Activated CD4-positive, CD25-positive, alpha-beta regulatory T cell treated with anti-CD3 and anti-CD28 coated beads, Interleukin-2, amount 50 U/mL, for 72 hours (primary cell): ENCODE measurements at regions not wholly inside any gene's neighbourhood (a gene's known extent, or its start where the extent isn't known, plus 50 kb on each side); places are given as distances from the start of the nearest gene placed in this dataset.
"Not testable (repeated sequence)": the region's sequence is repeated elsewhere in the genome, so short reads cannot be mapped to it uniquely, and the experiment has no call there.

ENCODE experiments used
- DNase-seq: peaks from one replicate; pipeline ENCODE4 v3.0.0; 2021

- DNase-seq = no peak
Measured at GRCh38 chr7:130789436-130789835, 55.4 kb upstream of the KLF14 start.

- DNase-seq = no peak
Measured at GRCh38 chr7:130791746-130792145, 57.7 kb upstream of the KLF14 start.

- no peak for DNase-seq
Measured at GRCh38 chr7:130793855-130794618, 60.0 kb upstream of the KLF14 start.

GRCh38 chr7:130794619-130794922 is 60.6 kb upstream of the KLF14 start:
- no peak for DNase-seq

- DNase-seq = not testable (repeated sequence)
Measured at GRCh38 chr7:130796425-130796824, 62.4 kb upstream of the KLF14 start.

- no peak for DNase-seq
Measured at GRCh38 chr7:130803127-130803526, 69.1 kb upstream of the KLF14 start.

- no peak for DNase-seq
Measured at GRCh38 chr7:130804220-130804619, 70.2 kb upstream of the KLF14 start.

- not testable (repeated sequence) for DNase-seq
Measured at GRCh38 chr7:130812819-130813218, 78.8 kb upstream of the KLF14 start.

- DNase-seq = no peak
Measured at GRCh38 chr7:130814778-130815335, 80.8 kb upstream of the KLF14 start.

- no peak for DNase-seq
Measured at GRCh38 chr7:130818056-130818455, 84.0 kb upstream of the KLF14 start.

- DNase-seq = no peak
Measured at GRCh38 chr7:130821864-130822263, 87.9 kb upstream of the KLF14 start.

GRCh38 chr7:130822642-130823041 is 88.6 kb upstream of the KLF14 start:
- no peak for DNase-seq

GRCh38 chr7:130823060-130823459 is 89.1 kb upstream of the KLF14 start:
- DNase-seq = no peak

GRCh38 chr7:130825819-130826218 is 91.8 kb upstream of the KLF14 start:
- DNase-seq = no peak

- DNase-seq = no peak
Measured at GRCh38 chr7:130829415-130829814, 95.4 kb upstream of the KLF14 start.

GRCh38 chr7:130831322-130831721 is 97.3 kb upstream of the KLF14 start:
- DNase-seq = no peak

- no peak for DNase-seq
Measured at GRCh38 chr7:130831817-130832481, 97.9 kb upstream of the KLF14 start.

- no peak for DNase-seq
Measured at GRCh38 chr7:130838738-130839137, 104.7 kb upstream of the KLF14 start.

GRCh38 chr7:130840599-130840998 is 106.6 kb upstream of the KLF14 start:
- no peak for DNase-seq

- no peak for DNase-seq
Measured at GRCh38 chr7:130841416-130841815, 107.4 kb upstream of the KLF14 start.

GRCh38 chr7:130843703-130844102 is 109.7 kb upstream of the KLF14 start:
- DNase-seq = no peak

- no peak for DNase-seq
Measured at GRCh38 chr7:130844811-130845580, 111.0 kb upstream of the KLF14 start.

- DNase-seq = no peak
Measured at GRCh38 chr7:130845581-130846085, 111.6 kb upstream of the KLF14 start.
